Fibroblast of lung (primary cell): ENCODE measurements at regions not wholly inside any gene's neighbourhood (a gene's known extent, or its start where the extent isn't known, plus 50 kb on each side); places are given as distances from the start of the nearest gene placed in this dataset.
A peak's percentile ranks its signal among the peaks of the same experiment; 100 is the strongest.

Experiments
- DNase-seq, 2 donors: peaks; one replicate each; pipeline versions ENCODE4 v3.0.0 to v3.0.0-alpha.2; 2010; ENCODE audit warnings: low read depth in 2 of 2
- H2AFZ ChIP-seq: 2 replicates; pipeline ENCODE4 v1.5.1; 2012; ENCODE audit warnings: low read length, control low read depth, inconsistent platforms
- H3K27ac ChIP-seq: 2 replicates; pipeline ENCODE4 v1.5.1; 2011; ENCODE audit warnings: low read length, control low read depth; ENCODE audit not compliant: insufficient read depth
- H3K27me3 ChIP-seq: 2 replicates; pipeline ENCODE4 v1.5.1; 2011; ENCODE audit warnings: mild to moderate bottlenecking, low read length; ENCODE audit not compliant: control insufficient read depth, insufficient read depth
- H3K36me3 ChIP-seq: 2 replicates; pipeline ENCODE4 v1.5.1; 2011; ENCODE audit warnings: low read length; ENCODE audit not compliant: control insufficient read depth, insufficient read depth
- H3K4me1 ChIP-seq: 2 replicates; pipeline ENCODE4 v1.5.1; 2011; ENCODE audit warnings: low read length; ENCODE audit not compliant: control insufficient read depth, insufficient read depth; ENCODE audit errors: extremely low read depth
- H3K4me2 ChIP-seq: 2 replicates; pipeline ENCODE4 v1.5.1; 2011; ENCODE audit warnings: low read length, control low read depth; ENCODE audit not compliant: insufficient read depth; ENCODE audit errors: extremely low read depth
- H3K4me3 ChIP-seq, 4 experiments: fragments of 200-600 bp in 1 of 4; sonication (generic) in 1 of 4; replicated peaks in 1 of 4; 2 replicates each; pipeline ENCODE4 v1.5.1; 2011 to 2016; ENCODE audit warnings: low read length in 4 of 4, low read depth in 3 of 4, mild to moderate bottlenecking in 3 of 4, control low read depth in 2 of 4, inconsistent platforms in 1 of 4, mixed read lengths in 1 of 4; ENCODE audit not compliant: insufficient read depth in 1 of 4; ENCODE audit errors: control extremely low read depth in 1 of 4
- H3K79me2 ChIP-seq: 2 replicates; pipeline ENCODE4 v1.5.1; 2012; ENCODE audit warnings: mild to moderate bottlenecking, low read length, inconsistent platforms; ENCODE audit not compliant: control insufficient read depth, insufficient read depth
- H3K9ac ChIP-seq: 2 replicates; pipeline ENCODE4 v1.5.1; 2011; ENCODE audit warnings: mild to moderate bottlenecking, low read length, control low read depth; ENCODE audit not compliant: insufficient read depth
- H3K9me3 ChIP-seq: 2 replicates; pipeline ENCODE4 v1.5.1; 2012; ENCODE audit warnings: low read depth, low read length; ENCODE audit not compliant: control insufficient read depth, insufficient read depth
- H4K20me1 ChIP-seq: 2 replicates; pipeline ENCODE4 v1.5.1; 2011; ENCODE audit warnings: low read length; ENCODE audit not compliant: control insufficient read depth, insufficient read depth; ENCODE audit errors: extremely low read depth
- CTCF ChIP-seq, 2 donors: IDR thresholded peaks in 1 of 2; conservative IDR thresholded peaks in 1 of 2; 1 replicate in 1 of 2; 2 replicates in 1 of 2; pipeline ENCODE4 v1.5.1; 2011 to 2012; ENCODE audit warnings: low read length in 2 of 2, control low read depth in 1 of 2, inconsistent platforms in 1 of 2, low read depth in 1 of 2, mild to moderate bottlenecking in 1 of 2
- EZH2 ChIP-seq: IDR thresholded peaks from 2 replicates; pipeline ENCODE4 v1.5.1; 2012; ENCODE audit warnings: low read length, control low read depth, mild to moderate bottlenecking; ENCODE audit errors: missing control alignments

- Histone ChIP-seq H2AFZ (no peak overlapping the region), H3K36me3 (no peaks in the 10 kb centered on the region), H3K9me3 (no peaks in the 10 kb centered on the region), H3K4me2 (no peak overlapping the region), H3K4me3 (no peak overlapping the region), H3K4me1 (no peaks in the 10 kb centered on the region), H3K79me2 (no peaks in the 10 kb centered on the region), H3K27ac (no peak overlapping the region), H3K27me3 (no peaks in the 10 kb centered on the region), H3K9ac (no peak overlapping the region), H4K20me1 (no peaks in the 10 kb centered on the region)
- TF ChIP-seq CTCF (conservative IDR thresholded peaks at IDR 0.05 in 1 of 2, IDR thresholded peaks at IDR 0.05 in 1 of 2; ENCODE audit: low read depth in 1 of 2, low read length in 2 of 2), result no peak
- no peak for TF ChIP-seq EZH2
- DNase-seq, result peak in 1 of 2 donors; percentile 20
Measured at GRCh38 chr14:75333606-75334548, 55.2 kb downstream of the FOS start.

- Histone ChIP-seq H3K27ac (no peak overlapping the region), H3K4me3 (no peak overlapping the region), H3K27me3 (no peaks in the 10 kb centered on the region), H3K79me2 (no peaks in the 10 kb centered on the region), H3K36me3 (no peaks in the 10 kb centered on the region), H2AFZ (peak overlapping the region; percentile 51), H3K4me2 (peak overlapping the region; percentile 72), H3K9ac (no peak overlapping the region), H4K20me1 (no peaks in the 10 kb centered on the region), H3K4me1 (no peaks in the 10 kb centered on the region), H3K9me3 (no peaks in the 10 kb centered on the region)
- no peak for TF ChIP-seq EZH2
- no peak for TF ChIP-seq CTCF (conservative IDR thresholded peaks at IDR 0.05 in 1 of 2, IDR thresholded peaks at IDR 0.05 in 1 of 2; ENCODE audit: low read depth in 1 of 2, low read length in 2 of 2)
- peak in 1 of 2 donors; percentile 50 for DNase-seq
Measured at GRCh38 chr14:75334549-75335051, 56.0 kb downstream of the FOS start.

- no peaks in the 10 kb centered on the region for H3K27me3 ChIP-seq
- no peak for DNase-seq
- H3K4me2 ChIP-seq, result no peak overlapping the region
- no peaks in the 10 kb centered on the region for H3K9me3 ChIP-seq
- no peaks in the 10 kb centered on the region for H3K36me3 ChIP-seq
- no peak overlapping the region for H3K4me3 ChIP-seq
- H4K20me1 ChIP-seq, result no peaks in the 10 kb centered on the region
- no peak for TF ChIP-seq EZH2
- no peak for TF ChIP-seq CTCF (conservative IDR thresholded peaks at IDR 0.05 in 1 of 2, IDR thresholded peaks at IDR 0.05 in 1 of 2; ENCODE audit: low read depth in 1 of 2, low read length in 2 of 2)
- no peak overlapping the region for H3K9ac ChIP-seq
- no peaks in the 10 kb centered on the region for H3K79me2 ChIP-seq
- H3K27ac ChIP-seq, result no peak overlapping the region
- no peaks in the 10 kb centered on the region for H3K4me1 ChIP-seq
- no peak overlapping the region for H2AFZ ChIP-seq
Measured at GRCh38 chr14:75335571-75335970, 56.9 kb downstream of the FOS start.
